HG03103 (cell line): ENCODE measurements at regions not wholly inside any gene's neighbourhood (a gene's known extent, or its start where the extent isn't known, plus 50 kb on each side); places are given as distances from the start of the nearest gene placed in this dataset.
"Not testable (repeated sequence)": the region's sequence is repeated elsewhere in the genome, so short reads cannot be mapped to it uniquely, and the experiment has no call there.

ENCODE experiments used
- ATAC-seq: cut with Tn5 transposase; IDR thresholded peaks from one replicate; pipeline ENCODE4 v1.9.1; 2021; ENCODE audit warnings: low read depth; ENCODE audit not compliant: unreplicated experiment

- ATAC-seq, result no peak
These were observed 79.6 kb downstream of the RSPH3 start for GRCh38 chr6:158920311-158920905.

DNA sequence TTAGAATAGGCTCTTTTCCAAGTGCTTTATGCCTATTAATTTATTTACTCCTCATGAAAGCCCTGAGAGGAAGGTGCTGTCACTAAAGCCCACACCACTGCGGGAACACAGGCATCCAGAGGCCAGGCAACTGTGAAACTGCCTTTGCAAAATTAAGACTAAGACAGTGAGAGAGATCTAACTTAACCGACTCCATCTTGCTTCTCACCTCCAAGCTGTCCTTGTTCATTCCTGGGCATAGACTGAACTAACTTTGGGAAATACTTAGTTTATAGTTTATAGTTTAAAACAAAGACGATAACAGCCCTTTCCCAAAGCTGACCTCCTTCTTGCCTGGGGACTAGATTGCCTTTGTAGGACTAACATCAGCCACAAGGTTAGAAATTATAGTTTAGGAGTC, 80.1 kb downstream of the RSPH3 start:
- ATAC-seq, result no peak

- no peak for ATAC-seq
These were observed 83.4 kb downstream of the RSPH3 start for GRCh38 chr6:158916617-158917016.

DNA sequence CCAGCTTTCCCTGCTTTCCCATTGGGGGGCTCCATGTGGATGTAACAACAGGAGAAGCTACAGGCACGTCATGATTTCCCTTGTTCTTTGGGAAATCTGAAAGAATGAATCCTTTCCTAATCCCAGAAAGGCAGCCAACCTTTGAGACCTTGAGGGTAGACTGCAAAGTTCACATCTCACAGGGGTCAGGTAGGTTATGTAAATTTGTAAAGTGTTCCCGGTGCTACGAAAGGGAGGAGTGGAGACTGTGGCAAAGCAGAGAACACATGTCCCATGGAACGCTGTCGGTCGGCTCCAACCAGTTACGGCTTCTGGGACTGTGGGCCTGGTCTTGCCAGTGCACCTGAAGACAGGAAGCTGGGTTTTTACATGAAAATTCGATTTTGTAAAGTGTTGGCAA, 85.1 kb downstream of the RSPH3 start:
- no peak for ATAC-seq

DNA sequence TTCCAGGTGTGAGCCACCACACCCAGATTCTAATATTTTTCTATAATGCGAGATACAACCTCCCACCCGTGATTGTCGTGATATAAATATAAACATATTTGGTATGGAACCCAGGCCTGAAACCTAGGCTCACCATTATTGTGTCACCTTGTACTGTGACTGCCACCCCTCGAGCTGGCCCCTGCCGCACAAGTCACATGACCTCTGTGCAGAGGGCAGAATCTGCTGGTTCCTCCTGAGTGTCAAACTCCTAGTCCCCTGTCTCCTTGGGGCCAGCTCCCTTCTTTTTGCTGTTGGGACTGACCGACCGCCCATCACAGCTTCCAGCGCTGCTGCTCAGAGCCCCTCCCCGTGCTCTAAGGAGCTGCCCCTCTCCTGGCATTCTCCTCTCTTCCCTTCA, 86.4 kb downstream of the RSPH3 start:
- ATAC-seq, result no peak

DNA sequence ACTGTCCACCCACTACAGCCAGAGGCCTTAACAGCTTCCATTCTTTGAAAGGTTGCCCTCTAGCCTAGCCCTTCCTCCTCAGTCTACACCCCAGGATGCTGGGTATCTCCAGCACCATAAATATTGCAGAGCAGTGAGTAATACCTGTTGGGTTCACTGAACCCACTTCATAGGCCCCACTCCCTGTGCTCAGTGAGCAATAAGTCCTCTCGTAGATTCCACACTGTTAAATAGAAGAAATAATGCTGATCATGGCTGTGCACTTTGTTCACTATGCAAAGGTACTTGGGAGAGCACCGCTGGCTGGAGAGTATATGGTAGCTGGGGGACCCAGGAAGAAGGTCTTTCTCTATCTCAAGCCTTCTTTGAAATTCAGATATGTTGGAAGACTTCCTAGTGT, 87.3 kb downstream of the RSPH3 start:
- no peak for ATAC-seq

DNA sequence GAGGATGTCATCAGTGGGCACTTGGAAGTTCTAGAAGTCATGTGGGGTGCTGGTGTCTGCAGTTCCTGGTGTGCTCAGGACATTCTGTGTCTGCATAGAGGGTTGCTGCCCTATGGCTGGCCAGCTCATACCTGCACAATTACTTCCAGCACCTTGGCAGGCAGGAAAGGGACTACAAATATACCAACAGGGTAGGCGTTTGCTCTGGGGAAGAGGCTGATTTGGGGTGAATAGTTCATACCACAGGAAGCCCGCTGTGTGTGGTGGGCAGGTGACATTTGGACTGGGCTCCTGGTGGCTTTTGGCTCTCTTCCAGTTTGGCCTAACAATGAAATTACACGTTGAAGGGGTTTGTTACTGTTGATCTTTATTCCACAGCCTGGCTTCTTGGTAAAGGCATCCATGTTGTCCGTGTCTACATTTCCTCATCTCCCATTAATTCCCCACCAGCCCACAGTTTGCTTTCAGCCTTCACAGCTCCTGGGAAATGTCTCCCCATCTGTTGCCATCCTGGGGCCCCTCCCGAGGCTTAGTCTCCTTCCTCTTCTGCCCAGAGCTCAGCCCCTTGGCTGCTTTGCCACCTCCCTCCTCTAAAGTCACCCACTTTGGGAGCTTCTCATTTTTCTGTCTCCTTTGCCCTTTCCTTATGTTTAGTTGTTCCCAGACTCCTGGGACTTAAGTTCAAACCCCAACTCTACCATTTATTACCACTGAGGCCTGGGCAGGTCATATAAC, 88.1 kb downstream of the RSPH3 start:
- no peak for ATAC-seq

DNA sequence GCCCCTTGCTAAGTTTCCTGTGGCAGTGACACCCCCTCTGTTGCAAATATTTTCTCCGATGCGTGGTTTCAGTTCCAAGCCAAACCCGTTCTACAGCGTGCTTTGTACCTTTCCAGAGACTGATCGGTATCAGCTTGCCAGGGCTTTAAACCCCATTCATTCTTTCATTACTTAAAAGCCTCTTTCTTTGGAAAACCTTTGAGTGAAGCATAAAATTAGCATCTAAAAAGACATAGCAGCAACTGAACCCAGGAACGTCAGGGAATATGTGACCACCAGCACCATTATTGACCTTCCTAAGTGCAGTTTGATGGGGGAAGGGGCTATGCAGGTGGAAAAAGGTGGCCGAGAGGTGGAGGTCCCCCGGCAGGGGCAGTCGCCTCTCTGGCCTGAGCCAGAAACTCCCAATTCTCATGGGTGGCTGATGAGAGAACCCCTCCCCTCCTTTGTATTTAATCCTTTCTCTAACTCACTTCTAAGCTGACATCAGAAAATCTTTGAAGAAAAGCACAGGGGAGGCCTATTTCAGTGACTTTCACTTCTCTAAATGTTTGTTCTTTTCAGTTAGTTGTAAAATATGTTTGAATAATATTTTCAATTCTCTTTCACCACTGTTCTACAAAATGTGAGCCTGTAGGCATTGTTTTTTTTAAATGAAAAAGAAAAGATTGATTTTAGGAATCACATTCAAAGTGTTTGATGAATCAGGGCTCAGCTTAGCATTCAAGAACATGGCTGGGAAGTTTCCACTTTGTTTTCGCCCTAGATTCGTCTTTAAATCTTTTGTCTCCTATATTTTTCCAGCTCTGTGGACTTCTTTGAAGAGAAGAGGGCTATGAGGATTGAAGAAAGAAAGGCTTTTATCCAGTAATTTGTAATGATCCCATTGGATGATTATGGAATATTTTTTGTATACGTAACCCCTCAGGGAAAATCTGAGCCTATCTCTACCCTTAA, 89.2 kb downstream of the RSPH3 start:
- ATAC-seq, result no peak

DNA sequence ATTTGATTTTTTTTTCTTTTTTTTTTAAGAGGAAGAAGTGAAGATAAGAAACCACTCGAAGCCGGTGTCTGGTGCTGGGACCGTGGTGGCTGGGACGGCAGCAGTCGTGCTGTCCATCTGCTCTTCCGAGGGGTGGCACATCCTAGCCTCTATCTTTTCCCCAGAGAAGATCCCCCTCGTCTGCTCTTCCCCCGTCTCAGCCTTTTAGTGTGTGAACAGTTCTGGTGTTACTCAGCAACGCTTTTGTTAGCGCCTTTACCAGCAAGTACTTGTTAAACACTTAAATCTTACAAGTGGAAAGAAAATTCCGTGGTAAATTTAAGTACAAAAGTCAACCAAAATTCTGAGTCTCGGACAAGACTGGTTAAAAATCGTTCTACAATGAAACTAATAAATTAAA, 90.1 kb downstream of the RSPH3 start:
- no peak for ATAC-seq

GRCh38 chr6:158908606-158909005, 89.4 kb upstream of the EZR start:
- ATAC-seq, result no peak

DNA sequence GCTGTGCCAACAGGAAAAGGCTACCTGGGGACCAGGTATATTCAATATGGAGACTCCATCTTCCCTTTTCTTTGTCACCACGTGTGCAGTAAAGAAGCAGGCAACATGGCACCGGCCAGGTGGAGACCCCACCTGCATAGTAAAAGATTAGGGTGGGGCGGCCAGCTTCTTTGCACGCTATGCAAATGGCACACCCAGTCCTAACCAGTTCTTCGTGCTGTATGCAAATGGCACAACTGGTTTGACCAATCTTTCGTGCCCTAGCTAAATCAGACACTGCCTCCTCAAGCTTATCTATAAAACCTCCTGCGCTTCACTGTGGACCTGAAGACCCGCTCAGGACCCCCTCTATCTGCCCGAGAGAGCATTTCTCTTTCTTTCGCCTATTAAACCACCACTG, 88.8 kb upstream of the EZR start:
- no peak for ATAC-seq

DNA sequence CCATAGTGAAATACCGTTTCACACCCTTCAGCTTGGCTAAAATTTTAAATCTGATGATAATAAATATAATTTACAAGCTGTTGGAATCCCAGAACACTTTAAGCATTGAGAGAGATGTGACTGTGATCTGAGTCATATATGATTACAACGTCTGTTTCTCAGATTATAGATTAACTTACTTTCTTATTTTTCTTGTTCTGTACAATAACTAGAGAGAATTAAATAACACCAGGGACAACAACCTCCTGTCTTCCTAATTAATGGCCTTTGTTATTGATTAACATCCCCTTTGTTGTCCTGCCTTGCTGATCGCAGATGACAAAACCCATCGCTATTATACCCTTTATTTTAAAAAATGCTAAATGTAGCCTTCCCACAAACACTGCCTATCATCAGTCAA, 87.8 kb upstream of the EZR start:
- no peak for ATAC-seq

GRCh38 chr6:158905277-158905676, 86.1 kb upstream of the EZR start:
- no peak for ATAC-seq

DNA sequence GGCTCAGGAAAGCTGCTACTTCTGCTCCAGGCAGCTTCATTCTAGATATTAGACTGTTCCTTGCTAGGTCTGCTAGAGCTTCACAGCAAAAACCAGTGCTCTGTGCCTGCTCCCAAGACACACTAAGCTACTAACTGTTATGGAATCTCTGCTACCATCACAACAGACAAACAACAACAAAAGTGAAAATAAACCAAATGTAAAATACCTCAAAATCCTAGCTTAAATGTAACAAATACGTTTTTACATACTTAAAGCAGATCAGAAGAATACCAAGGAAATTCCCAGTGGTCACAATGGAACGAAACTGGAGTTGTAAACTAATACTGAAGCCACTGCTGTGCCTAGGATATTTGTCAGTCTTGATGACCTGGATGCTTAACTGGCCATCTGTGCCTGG, 84.6 kb upstream of the EZR start:
- ATAC-seq, result no peak

DNA sequence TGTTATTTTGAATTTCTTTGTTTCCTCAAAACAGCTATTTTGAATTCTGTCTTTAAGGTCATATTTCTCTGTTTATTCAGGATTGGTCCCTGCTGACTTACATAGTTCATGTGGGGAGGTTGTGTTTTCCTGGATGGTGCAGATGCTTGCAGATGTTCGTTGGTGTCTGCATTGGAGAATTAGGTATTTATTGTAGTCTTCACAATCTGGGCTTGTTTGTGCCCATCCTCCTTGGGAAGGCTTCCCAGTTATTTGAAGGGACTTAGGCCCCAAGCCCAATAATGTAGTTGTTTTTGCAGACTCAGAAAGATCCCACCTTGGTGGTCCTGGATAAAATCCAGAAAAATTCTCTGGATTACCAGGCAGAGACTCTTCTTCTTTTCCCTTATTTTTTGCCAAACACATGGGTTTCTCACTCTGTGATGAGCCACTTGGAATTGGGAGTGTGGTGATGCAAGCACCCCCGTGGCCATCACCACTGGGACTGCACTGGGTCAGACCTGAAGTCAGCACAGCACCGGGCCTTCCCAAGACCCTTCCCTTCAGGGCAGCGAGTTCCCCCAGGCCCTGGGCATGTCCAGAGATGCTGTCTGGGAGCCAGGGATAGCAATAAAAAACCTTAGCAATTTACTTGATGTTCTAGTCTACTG, 81.6 kb upstream of the EZR start:
- ATAC-seq, result no peak

DNA sequence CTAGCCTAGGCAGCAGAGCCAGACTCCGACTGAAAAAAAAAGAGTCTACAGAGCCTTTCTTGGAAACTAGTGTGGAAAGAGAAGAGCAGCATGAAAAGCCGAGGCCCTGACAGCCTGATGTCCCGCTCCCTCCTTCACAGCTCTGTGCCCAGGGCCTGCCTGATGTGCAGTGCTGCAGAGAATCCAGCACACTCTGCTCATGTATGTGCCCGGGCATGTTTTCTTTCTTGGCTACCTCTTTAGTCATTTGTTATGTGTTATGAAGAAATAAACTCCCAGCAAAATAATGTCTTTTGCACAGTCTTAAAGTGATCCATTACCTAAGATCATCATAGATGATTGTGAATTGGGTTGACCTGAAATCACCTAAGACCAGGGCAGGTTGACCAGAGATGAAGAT, 78.1 kb upstream of the EZR start:
- no peak for ATAC-seq

GRCh38 chr6:158895661-158896060, 76.5 kb upstream of the EZR start:
- no peak for ATAC-seq

DNA sequence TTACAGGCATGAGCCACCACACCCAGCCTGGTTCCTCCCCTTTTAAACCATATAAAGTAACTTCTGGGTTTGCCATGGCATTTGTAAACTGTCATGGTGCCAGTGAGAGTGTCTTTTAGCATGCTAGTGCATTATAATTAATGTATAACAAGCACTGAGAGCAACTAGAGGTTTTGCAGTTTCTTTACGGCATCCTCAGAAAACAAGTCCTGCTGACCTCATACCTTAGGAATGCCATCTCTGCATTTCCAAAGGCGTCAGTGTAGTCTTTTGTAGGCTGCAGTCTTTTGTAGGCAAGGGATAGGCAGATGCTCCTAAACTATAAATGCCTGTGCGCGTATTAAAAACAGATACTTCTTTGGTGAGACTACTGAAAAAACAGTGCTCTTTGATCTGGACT, 75.0 kb upstream of the EZR start:
- no peak for ATAC-seq

DNA sequence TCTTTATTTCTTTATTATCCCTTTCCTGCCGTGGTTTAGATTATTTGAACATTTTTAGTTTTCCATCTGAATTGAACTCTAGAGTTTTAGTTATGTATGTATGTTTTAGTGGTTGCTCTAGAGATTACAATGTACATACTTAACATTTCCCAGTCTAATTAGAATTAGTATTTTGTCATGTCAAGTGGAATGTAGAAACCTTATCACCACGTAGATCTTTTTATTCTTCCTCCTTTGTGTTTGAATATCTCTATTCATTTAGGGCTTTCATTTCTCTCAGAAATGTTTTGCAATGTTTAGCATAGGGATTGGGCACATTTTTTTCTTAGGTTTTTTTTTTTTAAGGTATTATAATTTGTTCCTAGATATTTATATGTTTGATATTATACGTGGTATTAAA, 73.1 kb upstream of the EZR start:
- ATAC-seq, result no peak

DNA sequence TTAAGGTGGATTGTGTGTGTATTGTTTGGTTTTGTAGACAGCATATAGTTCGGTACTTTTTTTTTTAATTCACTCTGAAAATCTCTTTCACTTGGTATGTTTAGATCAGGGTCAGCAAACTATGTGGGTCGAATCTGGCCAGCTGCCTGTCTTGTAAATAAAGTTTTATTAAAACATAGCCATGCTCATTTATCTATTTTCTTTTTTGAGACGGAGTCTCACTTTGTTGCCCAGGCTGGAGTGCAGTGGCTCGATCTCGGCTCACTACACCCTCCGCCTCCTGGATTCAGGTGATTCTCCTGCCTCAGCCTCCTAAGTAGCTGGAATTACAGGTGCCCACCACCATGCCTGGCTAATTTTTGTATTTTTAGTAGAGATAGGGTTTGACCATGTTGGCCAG, 72.4 kb upstream of the EZR start:
- not testable (repeated sequence) for ATAC-seq

- not testable (repeated sequence) for ATAC-seq
These were observed 69.0 kb upstream of the EZR start for GRCh38 chr6:158888171-158888570.
